Hepatocyte (in vitro differentiated cells): ENCODE measurements at regions not wholly inside any gene's neighbourhood (a gene's known extent, or its start where the extent isn't known, plus 50 kb on each side); places are given as distances from the start of the nearest gene placed in this dataset.

ENCODE experiments used
- DNase-seq: peaks from one replicate; pipeline ENCODE4 v3.0.0-alpha.2; 2016; ENCODE audit warnings: low spot score
- H2AFZ ChIP-seq: fragments of 200-600 bp; sonication (generic); 2 replicates; pipeline ENCODE4 v1.6.0; 2016; ENCODE audit warnings: antibody characterized with exemption, mild to moderate bottlenecking
- H3K27ac ChIP-seq: fragments of 200-600 bp; sonication (generic); 2 replicates; pipeline ENCODE4 v1.5.1; 2016; ENCODE audit warnings: mild to moderate bottlenecking
- H3K27me3 ChIP-seq: fragments of 200-600 bp; sonication (generic); 2 replicates; pipeline ENCODE4 v1.6.1; 2016
- H3K36me3 ChIP-seq: fragments of 200-600 bp; sonication (generic); replicated peaks from 2 replicates; pipeline ENCODE4 v1.5.1; 2016; ENCODE audit warnings: low read depth; ENCODE audit not compliant: insufficient read depth
- H3K4me1 ChIP-seq: fragments of 200-600 bp; sonication (generic); 2 replicates; pipeline ENCODE4 v1.5.1; 2016; ENCODE audit warnings: mild to moderate bottlenecking, moderate library complexity; ENCODE audit not compliant: insufficient read depth
- H3K4me2 ChIP-seq: fragments of 200-600 bp; sonication (generic); 2 replicates; pipeline ENCODE4 v1.6.0; 2016
- H3K4me3 ChIP-seq: fragments of 200-600 bp; sonication (generic); 2 replicates; pipeline ENCODE4 v1.5.1; 2016; ENCODE audit warnings: mild to moderate bottlenecking
- H3K79me2 ChIP-seq: fragments of 200-600 bp; sonication (generic); 2 replicates; pipeline ENCODE4 v1.6.0; 2017; ENCODE audit warnings: mild to moderate bottlenecking
- H3K9me2 ChIP-seq: fragments of 200-600 bp; sonication (generic); replicated peaks from 2 replicates; pipeline ENCODE4 v1.6.0; 2017; ENCODE audit warnings: mild to moderate bottlenecking; ENCODE audit not compliant: insufficient read depth
- H3K9me3 ChIP-seq: fragments of 200-600 bp; sonication (generic); 2 replicates; pipeline ENCODE4 v1.5.1; 2016; ENCODE audit warnings: low read depth, mild to moderate bottlenecking
- H4K20me1 ChIP-seq: fragments of 200-600 bp; sonication (generic); 2 replicates; pipeline ENCODE4 v1.6.0; 2016; ENCODE audit warnings: mild to moderate bottlenecking; ENCODE audit not compliant: insufficient read depth, poor library complexity, severe bottlenecking
- EZH2 ChIP-seq: fragments of 200-600 bp; sonication (generic); IDR thresholded peaks from 2 replicates; pipeline ENCODE4 v1.6.1; 2016; ENCODE audit warnings: antibody characterized with exemption, mild to moderate bottlenecking, borderline replicate concordance
- EZH2phosphoT487 ChIP-seq: fragments of 200-600 bp; sonication (generic); IDR thresholded peaks from one replicate; pipeline ENCODE4 v1.6.1; 2018; ENCODE audit warnings: antibody characterized with exemption, mild to moderate bottlenecking, low read depth, moderate library complexity; ENCODE audit not compliant: unreplicated experiment, severe bottlenecking
- WGBS: methylation state at CpG from one replicate; pipeline ENCODE4 v1.1.6; 2016; ENCODE audit warnings: low lambda C conversion rate; ENCODE audit errors: missing lambda C conversion rate; 5-methylcytosine and 5-hydroxymethylcytosine counted together
- TF ChIP-seq, protein P1 (sequence below): fragments of 200-600 bp; sonication (generic); IDR thresholded peaks from 2 replicates; pipeline ENCODE4 v1.5.1; 2016; ENCODE audit warnings: antibody characterized with exemption, mild to moderate bottlenecking; ENCODE audit not compliant: poor library complexity

DNA sequence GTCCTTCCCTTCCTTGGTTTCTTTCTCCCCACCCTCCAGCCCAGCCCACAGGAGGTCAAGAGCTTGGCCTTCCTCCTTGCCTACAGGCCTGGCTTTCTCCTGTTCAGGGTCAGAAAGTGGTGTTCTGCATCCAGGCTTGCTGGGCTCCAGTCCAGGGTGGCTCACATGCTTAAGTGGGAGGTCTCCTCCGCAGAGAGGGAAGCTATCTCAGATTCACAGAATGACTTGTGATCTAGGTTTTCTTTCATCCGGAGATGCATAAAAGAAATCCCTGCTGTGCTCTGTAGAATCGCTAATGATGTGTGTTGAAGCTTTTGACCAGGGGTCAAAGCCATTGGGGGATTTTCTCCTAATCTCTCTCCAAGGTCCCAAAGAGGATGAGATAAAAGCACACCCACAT lies 382.3 kb upstream of the EEF2KMT start:
- no peaks in the 10 kb centered on the region for H3K9me3 ChIP-seq
- H3K27ac ChIP-seq = no peak overlapping the region
- TF ChIP-seq, protein P1, sequence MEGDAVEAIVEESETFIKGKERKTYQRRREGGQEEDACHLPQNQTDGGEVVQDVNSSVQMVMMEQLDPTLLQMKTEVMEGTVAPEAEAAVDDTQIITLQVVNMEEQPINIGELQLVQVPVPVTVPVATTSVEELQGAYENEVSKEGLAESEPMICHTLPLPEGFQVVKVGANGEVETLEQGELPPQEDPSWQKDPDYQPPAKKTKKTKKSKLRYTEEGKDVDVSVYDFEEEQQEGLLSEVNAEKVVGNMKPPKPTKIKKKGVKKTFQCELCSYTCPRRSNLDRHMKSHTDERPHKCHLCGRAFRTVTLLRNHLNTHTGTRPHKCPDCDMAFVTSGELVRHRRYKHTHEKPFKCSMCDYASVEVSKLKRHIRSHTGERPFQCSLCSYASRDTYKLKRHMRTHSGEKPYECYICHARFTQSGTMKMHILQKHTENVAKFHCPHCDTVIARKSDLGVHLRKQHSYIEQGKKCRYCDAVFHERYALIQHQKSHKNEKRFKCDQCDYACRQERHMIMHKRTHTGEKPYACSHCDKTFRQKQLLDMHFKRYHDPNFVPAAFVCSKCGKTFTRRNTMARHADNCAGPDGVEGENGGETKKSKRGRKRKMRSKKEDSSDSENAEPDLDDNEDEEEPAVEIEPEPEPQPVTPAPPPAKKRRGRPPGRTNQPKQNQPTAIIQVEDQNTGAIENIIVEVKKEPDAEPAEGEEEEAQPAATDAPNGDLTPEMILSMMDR = no peak
- no peak overlapping the region for H3K4me3 ChIP-seq
- H4K20me1 ChIP-seq = no peaks in the 10 kb centered on the region
- no peaks in the 10 kb centered on the region for H3K36me3 ChIP-seq
- H2AFZ ChIP-seq = no peak overlapping the region
- no peaks in the 10 kb centered on the region for H3K9me2 ChIP-seq
- H3K79me2 ChIP-seq = no peaks in the 10 kb centered on the region
- WGBS = 2% methylated on average over 3 of the region's 3 CpGs
- DNase-seq = no peak
- no peak overlapping the region for H3K4me2 ChIP-seq
- peaks cover 7% of the 10 kb centered on the region for H3K27me3 ChIP-seq
- H3K4me1 ChIP-seq = no peaks in the 10 kb centered on the region

DNA sequence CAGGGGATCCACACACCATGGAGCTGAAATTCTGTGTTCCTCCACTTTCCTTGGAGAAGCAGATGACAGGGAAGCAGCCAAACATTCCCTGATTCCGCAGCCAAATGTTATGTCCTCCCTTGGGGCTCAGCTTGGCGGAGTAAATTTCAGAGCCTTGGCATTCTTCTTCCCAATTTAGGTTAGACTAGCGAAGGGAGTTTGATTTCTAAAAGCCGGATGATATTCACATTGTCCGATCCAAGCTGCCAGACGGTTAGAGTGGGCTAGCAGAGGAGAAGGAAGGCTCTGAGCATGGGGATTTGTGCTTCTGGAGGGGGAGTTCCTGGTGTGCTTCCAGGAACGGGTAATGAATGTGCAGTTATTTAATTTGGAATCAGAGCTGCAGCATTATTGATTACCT lies 380.4 kb upstream of the EEF2KMT start:
- Histone ChIP-seq H3K27me3 (peaks cover 10% of the 10 kb centered on the region), H3K9me3 (no peaks in the 10 kb centered on the region), H2AFZ (no peak overlapping the region), H3K4me2 (no peak overlapping the region), H3K4me3 (no peak overlapping the region), H3K27ac (no peak overlapping the region), H3K79me2 (no peaks in the 10 kb centered on the region), H3K36me3 (no peaks in the 10 kb centered on the region), H4K20me1 (no peaks in the 10 kb centered on the region), H3K4me1 (no peaks in the 10 kb centered on the region), H3K9me2 (no peaks in the 10 kb centered on the region)
- DNase-seq = no peak
- 84% methylated on average over 7 of the region's 7 CpGs for WGBS
- TF ChIP-seq, protein P1 = no peak
- TF ChIP-seq EZH2phosphoT487 (no peak), EZH2 (no peak)

DNA sequence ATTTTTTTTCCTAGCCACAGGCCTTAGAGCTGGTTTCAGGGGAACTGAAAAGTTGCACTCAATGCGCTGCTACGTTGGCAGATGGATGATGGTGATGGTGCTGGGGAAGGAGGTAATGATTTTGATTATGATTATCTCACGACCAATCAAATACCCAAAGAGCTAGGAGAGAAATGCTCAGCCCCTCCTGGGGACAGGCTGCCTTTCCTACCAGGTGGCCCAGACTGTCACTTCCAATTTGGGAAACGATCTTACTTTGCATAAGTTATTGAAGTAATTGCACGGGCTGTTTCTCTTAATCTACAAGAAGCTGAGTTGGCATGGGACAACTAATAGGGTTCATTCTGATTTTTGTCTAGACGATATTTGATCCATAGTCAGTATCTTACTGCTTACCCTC lies 379.7 kb upstream of the EEF2KMT start:
- H3K36me3 ChIP-seq = no peaks in the 10 kb centered on the region
- H3K4me2 ChIP-seq = no peak overlapping the region
- no peaks in the 10 kb centered on the region for H3K9me3 ChIP-seq
- peaks cover 18% of the 10 kb centered on the region for H3K27me3 ChIP-seq
- no peak for DNase-seq
- no peak overlapping the region for H3K27ac ChIP-seq
- no peaks in the 10 kb centered on the region for H4K20me1 ChIP-seq
- 82% methylated on average over 6 of the region's 6 CpGs for WGBS
- H3K9me2 ChIP-seq = no peaks in the 10 kb centered on the region
- TF ChIP-seq EZH2 (no peak), EZH2phosphoT487 (no peak)
- TF ChIP-seq, protein P1 = no peak
- no peak overlapping the region for H3K4me3 ChIP-seq
- no peak overlapping the region for H2AFZ ChIP-seq
- H3K4me1 ChIP-seq = no peaks in the 10 kb centered on the region
- H3K79me2 ChIP-seq = no peaks in the 10 kb centered on the region

DNA sequence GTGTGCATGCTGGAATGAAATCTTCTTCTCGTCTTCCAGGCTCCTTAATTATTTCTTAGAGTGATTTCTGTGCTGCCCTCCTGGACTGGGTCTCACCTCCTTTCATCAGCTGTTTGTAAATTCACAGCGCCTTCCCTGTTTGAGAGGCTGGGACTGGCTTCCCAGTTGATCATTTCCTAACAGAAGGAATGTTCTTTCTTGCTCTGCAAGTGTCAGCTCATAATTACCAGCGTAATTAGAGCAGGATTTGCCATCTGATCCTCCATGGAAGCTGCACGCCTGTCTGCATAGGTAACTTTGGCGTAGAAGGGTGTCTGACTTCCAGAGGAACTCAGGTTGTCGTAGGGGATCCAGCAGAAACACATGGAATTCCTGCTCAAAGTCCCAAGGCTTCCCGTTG lies 375.0 kb upstream of the EEF2KMT start:
- peaks cover 15% of the 10 kb centered on the region for H3K27me3 ChIP-seq
- H2AFZ ChIP-seq = no peak overlapping the region
- no peak overlapping the region for H3K4me3 ChIP-seq
- no peaks in the 10 kb centered on the region for H3K36me3 ChIP-seq
- 66% methylated on average over 7 of the region's 7 CpGs for WGBS
- H4K20me1 ChIP-seq = no peaks in the 10 kb centered on the region
- no peak for DNase-seq
- no peaks in the 10 kb centered on the region for H3K79me2 ChIP-seq
- no peaks in the 10 kb centered on the region for H3K4me1 ChIP-seq
- H3K9me3 ChIP-seq = no peaks in the 10 kb centered on the region
- H3K27ac ChIP-seq = no peak overlapping the region
- TF ChIP-seq EZH2 (no peak), EZH2phosphoT487 (no peak)
- TF ChIP-seq, protein P1 = no peak
- H3K4me2 ChIP-seq = no peak overlapping the region
- H3K9me2 ChIP-seq = no peaks in the 10 kb centered on the region
